ENCODE measurements at regions not wholly inside any gene's neighbourhood (a gene's known extent, or its start where the extent isn't known, plus 50 kb on each side); places are given as distances from the start of the nearest gene placed in this dataset.

GRCh38 chr3:152683521-152683999 is 151.4 kb upstream of the P2RY1 start:
- TF ChIP-seq EZH2 (IDR thresholded peaks at IDR 0.05) (no peak), REST (IDR thresholded peaks at IDR 0.05; ENCODE audit: low read depth) (no peak), ZFX (IDR thresholded peaks at IDR 0.05) (no peak), POLR2A (IDR thresholded peaks at IDR 0.05; ENCODE audit: borderline replicate concordance, extremely low read depth, insufficient read depth, insufficient read length) (no peak), MAX (IDR thresholded peaks at IDR 0.05) (no peak), RAD21 (IDR thresholded peaks at IDR 0.05; ENCODE audit: low read depth) (no peak), EZH2phosphoT487 (IDR thresholded peaks at IDR 0.05; ENCODE audit: borderline replicate concordance) (no peak), CBX3 (IDR thresholded peaks at IDR 0.05; ENCODE audit: low read depth) (no peak)
- TF ChIP-seq, protein P1, sequence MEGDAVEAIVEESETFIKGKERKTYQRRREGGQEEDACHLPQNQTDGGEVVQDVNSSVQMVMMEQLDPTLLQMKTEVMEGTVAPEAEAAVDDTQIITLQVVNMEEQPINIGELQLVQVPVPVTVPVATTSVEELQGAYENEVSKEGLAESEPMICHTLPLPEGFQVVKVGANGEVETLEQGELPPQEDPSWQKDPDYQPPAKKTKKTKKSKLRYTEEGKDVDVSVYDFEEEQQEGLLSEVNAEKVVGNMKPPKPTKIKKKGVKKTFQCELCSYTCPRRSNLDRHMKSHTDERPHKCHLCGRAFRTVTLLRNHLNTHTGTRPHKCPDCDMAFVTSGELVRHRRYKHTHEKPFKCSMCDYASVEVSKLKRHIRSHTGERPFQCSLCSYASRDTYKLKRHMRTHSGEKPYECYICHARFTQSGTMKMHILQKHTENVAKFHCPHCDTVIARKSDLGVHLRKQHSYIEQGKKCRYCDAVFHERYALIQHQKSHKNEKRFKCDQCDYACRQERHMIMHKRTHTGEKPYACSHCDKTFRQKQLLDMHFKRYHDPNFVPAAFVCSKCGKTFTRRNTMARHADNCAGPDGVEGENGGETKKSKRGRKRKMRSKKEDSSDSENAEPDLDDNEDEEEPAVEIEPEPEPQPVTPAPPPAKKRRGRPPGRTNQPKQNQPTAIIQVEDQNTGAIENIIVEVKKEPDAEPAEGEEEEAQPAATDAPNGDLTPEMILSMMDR (IDR thresholded peaks at IDR 0.05 in 2 of 3, conservative IDR thresholded peaks at IDR 0.05 in 1 of 3; ENCODE audit: borderline replicate concordance in 1 of 3, insufficient read depth in 1 of 3, low read depth in 2 of 3, low read length in 2 of 3), result no peak
- TF ChIP-seq, protein P2, sequence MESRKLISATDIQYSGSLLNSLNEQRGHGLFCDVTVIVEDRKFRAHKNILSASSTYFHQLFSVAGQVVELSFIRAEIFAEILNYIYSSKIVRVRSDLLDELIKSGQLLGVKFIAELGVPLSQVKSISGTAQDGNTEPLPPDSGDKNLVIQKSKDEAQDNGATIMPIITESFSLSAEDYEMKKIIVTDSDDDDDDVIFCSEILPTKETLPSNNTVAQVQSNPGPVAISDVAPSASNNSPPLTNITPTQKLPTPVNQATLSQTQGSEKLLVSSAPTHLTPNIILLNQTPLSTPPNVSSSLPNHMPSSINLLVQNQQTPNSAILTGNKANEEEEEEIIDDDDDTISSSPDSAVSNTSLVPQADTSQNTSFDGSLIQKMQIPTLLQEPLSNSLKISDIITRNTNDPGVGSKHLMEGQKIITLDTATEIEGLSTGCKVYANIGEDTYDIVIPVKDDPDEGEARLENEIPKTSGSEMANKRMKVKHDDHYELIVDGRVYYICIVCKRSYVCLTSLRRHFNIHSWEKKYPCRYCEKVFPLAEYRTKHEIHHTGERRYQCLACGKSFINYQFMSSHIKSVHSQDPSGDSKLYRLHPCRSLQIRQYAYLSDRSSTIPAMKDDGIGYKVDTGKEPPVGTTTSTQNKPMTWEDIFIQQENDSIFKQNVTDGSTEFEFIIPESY (IDR thresholded peaks at IDR 0.05; ENCODE audit: extremely low read depth, insufficient replicate concordance, low read length), result no peak
